H9 (cell line): ENCODE measurements at regions not wholly inside any gene's neighbourhood (a gene's known extent, or its start where the extent isn't known, plus 50 kb on each side); places are given as distances from the start of the nearest gene placed in this dataset.

Experiments
- DNase-seq: peaks from one replicate; pipeline ENCODE4 v3.0.0-alpha.2; 2017
- H2AFZ ChIP-seq: one replicate; pipeline ENCODE4 v1.6.1; 2013; ENCODE audit warnings: mild to moderate bottlenecking, low read length, control low read depth, moderate library complexity
- H2AK5ac ChIP-seq: 2 replicates; pipeline ENCODE4 v1.6.1; 2013; ENCODE audit warnings: low read length, control low read depth, mixed read lengths; ENCODE audit not compliant: insufficient read length
- H2BK120ac ChIP-seq: one replicate; pipeline ENCODE4 v1.6.1; 2013; ENCODE audit warnings: low read depth, mild to moderate bottlenecking, low read length, control low read depth, inconsistent platforms; ENCODE audit not compliant: poor library complexity, severe bottlenecking
- H2BK12ac ChIP-seq: 2 replicates; pipeline ENCODE4 v1.6.1; 2013; ENCODE audit warnings: low read length, control low read depth, mixed read lengths, low read depth; ENCODE audit not compliant: insufficient read length
- H2BK15ac ChIP-seq: 2 replicates; pipeline ENCODE4 v1.6.1; 2013; ENCODE audit warnings: low read depth, low read length, control low read depth
- H2BK20ac ChIP-seq: one replicate; pipeline ENCODE4 v1.6.1; 2013; ENCODE audit warnings: low read depth, mild to moderate bottlenecking, low read length, control low read depth, inconsistent platforms; ENCODE audit not compliant: poor library complexity, severe bottlenecking
- H2BK5ac ChIP-seq: 2 replicates; pipeline ENCODE4 v1.6.1; 2013; ENCODE audit warnings: low read length, control low read depth, mixed read lengths; ENCODE audit not compliant: insufficient read length
- H3K14ac ChIP-seq: 2 replicates; pipeline ENCODE4 v1.6.1; 2013; ENCODE audit warnings: low read length, control low read depth; ENCODE audit not compliant: insufficient read depth
- H3K18ac ChIP-seq: 2 replicates; pipeline ENCODE4 v1.6.1; 2013; ENCODE audit warnings: low read depth, mild to moderate bottlenecking, mixed read lengths, low read length, control low read depth; ENCODE audit not compliant: insufficient read length
- H3K23ac ChIP-seq: 2 replicates; pipeline ENCODE4 v1.6.1; 2013; ENCODE audit warnings: low read length, control low read depth, mixed read lengths, low read depth; ENCODE audit not compliant: insufficient read length
- H3K23me2 ChIP-seq: 2 replicates; pipeline ENCODE4 v1.6.1; 2013; ENCODE audit warnings: low read depth, mild to moderate bottlenecking, mixed read lengths, low read length, control low read depth; ENCODE audit not compliant: insufficient read length, poor library complexity, severe bottlenecking
- H3K27ac ChIP-seq: 2 replicates; pipeline ENCODE4 v1.5.1; 2013; ENCODE audit warnings: low read length, control low read depth, mixed read lengths, low read depth; ENCODE audit not compliant: insufficient read length
- H3K27me3 ChIP-seq: 2 replicates; pipeline ENCODE4 v1.6.1; 2013; ENCODE audit warnings: low read length, control low read depth, inconsistent platforms; ENCODE audit not compliant: insufficient read depth
- H3K4ac ChIP-seq: 2 replicates; pipeline ENCODE4 v1.6.1; 2013; ENCODE audit warnings: low read depth, mild to moderate bottlenecking, control low read depth, inconsistent platforms, low read length, moderate library complexity
- H3K4me1 ChIP-seq: 2 replicates; pipeline ENCODE4 v1.6.1; 2013; ENCODE audit warnings: low read length, control low read depth, inconsistent platforms; ENCODE audit not compliant: insufficient read depth
- H3K4me2 ChIP-seq: 2 replicates; pipeline ENCODE4 v1.6.1; 2013; ENCODE audit warnings: low read length, control low read depth, mixed read lengths; ENCODE audit not compliant: insufficient read length, insufficient read depth
- H3K56ac ChIP-seq: 2 replicates; pipeline ENCODE4 v1.6.1; 2013; ENCODE audit warnings: low read depth, mild to moderate bottlenecking, mixed read lengths, low read length, control low read depth; ENCODE audit not compliant: insufficient read length
- H3K79me1 ChIP-seq: 2 replicates; pipeline ENCODE4 v1.6.1; 2013; ENCODE audit warnings: low read depth, mild to moderate bottlenecking, moderate library complexity, low read length, control low read depth, inconsistent platforms; ENCODE audit not compliant: insufficient read depth, poor library complexity, severe bottlenecking
- H3K79me2 ChIP-seq: 2 replicates; pipeline ENCODE4 v1.6.1; 2013; ENCODE audit warnings: low read length, control low read depth, inconsistent platforms; ENCODE audit not compliant: insufficient read depth
- H3K9ac ChIP-seq: 2 replicates; pipeline ENCODE4 v1.6.1; 2013; ENCODE audit warnings: low read length, control low read depth, mixed read lengths; ENCODE audit not compliant: insufficient read length; ENCODE audit errors: extremely low read depth
- H3K9me3 ChIP-seq: one replicate; pipeline ENCODE4 v1.6.1; 2013; ENCODE audit warnings: low read depth, low read length, inconsistent platforms; ENCODE audit not compliant: control insufficient read depth
- H3T11ph ChIP-seq: one replicate; pipeline ENCODE4 v1.6.1; 2013; ENCODE audit warnings: mild to moderate bottlenecking, low read length, control low read depth, inconsistent platforms
- H4K20me1 ChIP-seq: one replicate; pipeline ENCODE4 v1.6.1; 2013; ENCODE audit not compliant: control insufficient read depth, insufficient read length, insufficient read depth
- H4K5ac ChIP-seq: 2 replicates; pipeline ENCODE4 v1.6.1; 2013; ENCODE audit warnings: low read depth, mild to moderate bottlenecking, mixed read lengths, low read length, control low read depth; ENCODE audit not compliant: insufficient read length
- H4K8ac ChIP-seq: replicated peaks from 2 replicates; pipeline ENCODE4 v1.6.1; 2013; ENCODE audit warnings: low read length, control low read depth, mixed read lengths, low read depth; ENCODE audit not compliant: insufficient read length
- H4K91ac ChIP-seq: 2 replicates; pipeline ENCODE4 v1.6.1; 2013; ENCODE audit warnings: low read depth, mild to moderate bottlenecking, moderate library complexity, mixed read lengths, low read length, control low read depth; ENCODE audit not compliant: insufficient read length
- H3K27ac Mint-ChIP-seq, 3 experiments: 2 replicates in 2 of 3; 3 replicates in 1 of 3; pipeline ENCODE4 v1.8.0; 2020 to 2021; ENCODE audit warnings: mixed read lengths in 3 of 3, mild to moderate bottlenecking in 1 of 3, moderate library complexity in 1 of 3
- H3K27me3 Mint-ChIP-seq: 2 replicates; pipeline ENCODE4 v1.8.0; 2021; ENCODE audit warnings: low read depth, mild to moderate bottlenecking, moderate library complexity, mixed read lengths
- H3K36me3 Mint-ChIP-seq, 3 experiments: 2 replicates in 2 of 3; 3 replicates in 1 of 3; pipeline ENCODE4 v1.8.0; 2020 to 2021; ENCODE audit warnings: low read depth in 3 of 3, mixed read lengths in 3 of 3; ENCODE audit not compliant: insufficient read depth in 1 of 3
- H3K4me1 Mint-ChIP-seq, 2 experiments: 2 replicates each; pipeline ENCODE4 v1.8.0; 2020; ENCODE audit warnings: mixed read lengths in 2 of 2
- H3K4me3 Mint-ChIP-seq, 2 experiments: 2 replicates in 1 of 2; 3 replicates in 1 of 2; pipeline ENCODE4 v1.8.0; 2020 to 2021; ENCODE audit warnings: mild to moderate bottlenecking in 2 of 2, mixed read lengths in 2 of 2, moderate library complexity in 1 of 2
- H3K9me3 Mint-ChIP-seq, 2 experiments: 2 replicates in 1 of 2; 3 replicates in 1 of 2; pipeline ENCODE4 v1.8.0; 2020; ENCODE audit warnings: mild to moderate bottlenecking in 2 of 2, mixed read lengths in 2 of 2, moderate library complexity in 1 of 2
- WGBS: extraction: QIAGEN DNeasy Blood & Tissue Kit; methylation state at CpG from one replicate; pipeline ENCODE4 v1.1.7; 2013; ENCODE audit warnings: missing lambda C conversion rate, low lambda C conversion rate, mixed read lengths; ENCODE audit not compliant: insufficient read length; ENCODE audit errors: extremely low coverage; 5-methylcytosine and 5-hydroxymethylcytosine counted together
- TF ChIP-seq, protein P1 (sequence below): fragments of 200-600 bp; sonication (generic); conservative IDR thresholded peaks from 3 replicates; pipeline ENCODE4 v1.8.0; 2021; ENCODE audit warnings: antibody characterized with exemption, mild to moderate bottlenecking

DNA sequence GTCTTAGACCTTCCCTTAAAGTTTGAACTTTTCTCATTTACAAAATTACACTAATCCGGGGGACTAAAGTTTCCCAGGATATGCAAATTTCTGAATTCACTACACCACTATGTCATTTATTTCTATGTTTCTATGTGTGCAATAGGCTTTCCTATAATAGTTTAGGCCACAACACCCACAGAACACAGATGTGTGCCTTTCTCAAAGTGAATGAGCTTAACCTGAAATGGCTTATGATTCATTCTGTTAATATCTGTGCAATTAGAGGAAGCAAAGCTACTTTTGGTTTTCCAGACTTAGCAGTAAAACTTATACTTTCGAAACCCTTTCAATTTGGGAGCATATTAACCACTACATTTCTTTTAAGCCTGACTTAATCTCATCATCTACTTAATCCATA lies 748.1 kb downstream of the GBE1 start:
- TF ChIP-seq, protein P1, sequence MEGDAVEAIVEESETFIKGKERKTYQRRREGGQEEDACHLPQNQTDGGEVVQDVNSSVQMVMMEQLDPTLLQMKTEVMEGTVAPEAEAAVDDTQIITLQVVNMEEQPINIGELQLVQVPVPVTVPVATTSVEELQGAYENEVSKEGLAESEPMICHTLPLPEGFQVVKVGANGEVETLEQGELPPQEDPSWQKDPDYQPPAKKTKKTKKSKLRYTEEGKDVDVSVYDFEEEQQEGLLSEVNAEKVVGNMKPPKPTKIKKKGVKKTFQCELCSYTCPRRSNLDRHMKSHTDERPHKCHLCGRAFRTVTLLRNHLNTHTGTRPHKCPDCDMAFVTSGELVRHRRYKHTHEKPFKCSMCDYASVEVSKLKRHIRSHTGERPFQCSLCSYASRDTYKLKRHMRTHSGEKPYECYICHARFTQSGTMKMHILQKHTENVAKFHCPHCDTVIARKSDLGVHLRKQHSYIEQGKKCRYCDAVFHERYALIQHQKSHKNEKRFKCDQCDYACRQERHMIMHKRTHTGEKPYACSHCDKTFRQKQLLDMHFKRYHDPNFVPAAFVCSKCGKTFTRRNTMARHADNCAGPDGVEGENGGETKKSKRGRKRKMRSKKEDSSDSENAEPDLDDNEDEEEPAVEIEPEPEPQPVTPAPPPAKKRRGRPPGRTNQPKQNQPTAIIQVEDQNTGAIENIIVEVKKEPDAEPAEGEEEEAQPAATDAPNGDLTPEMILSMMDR, result no peak
- Histone ChIP-seq H3K27me3 (no peaks in the 10 kb centered on the region), H4K20me1 (no peaks in the 10 kb centered on the region), H2BK20ac (no peak overlapping the region), H4K5ac (no peak overlapping the region), H2BK15ac (no peak overlapping the region), H3K4me1 (no peaks in the 10 kb centered on the region), H3K4me2 (no peak overlapping the region), H3K79me2 (no peaks in the 10 kb centered on the region), H3K9me3 (no peaks in the 10 kb centered on the region), H3K9ac (no peak overlapping the region), H3T11ph (no peak overlapping the region), H2AFZ (no peak overlapping the region), H3K23ac (no peak overlapping the region), H2BK12ac (no peak overlapping the region), H3K23me2 (no peaks in the 10 kb centered on the region), H4K91ac (no peak overlapping the region), H3K79me1 (no peaks in the 10 kb centered on the region), H3K4ac (no peak overlapping the region), H4K8ac (no peak overlapping the region), H2BK120ac (no peak overlapping the region), H3K27ac (no peak overlapping the region), H2BK5ac (no peak overlapping the region), H3K14ac (no peak overlapping the region), H3K56ac (no peak overlapping the region), H2AK5ac (no peak overlapping the region), H3K18ac (no peak overlapping the region)
- Mint-ChIP-seq H3K4me1 (no peaks in the 10 kb centered on the region), H3K27me3 (no peaks in the 10 kb centered on the region), H3K9me3 (peaks cover 26 to 31% of the 10 kb centered on the region in 2 experiments), H3K27ac (no peak overlapping the region), H3K36me3 (peaks cover 7 to 27% (median 15%) of the 10 kb centered on the region in 3 experiments), H3K4me3 (no peak overlapping the region)
- no CpG with 5 or more reads among the region's 2 CpGs for WGBS
- DNase-seq, result no peak
